ENCODE measurements at regions not wholly inside any gene's neighbourhood (a gene's known extent, or its start where the extent isn't known, plus 50 kb on each side); places are given as distances from the start of the nearest gene placed in this dataset.
"Not testable (repeated sequence)": the region's sequence is repeated elsewhere in the genome, so short reads cannot be mapped to it uniquely, and the experiment has no call there.

DNA sequence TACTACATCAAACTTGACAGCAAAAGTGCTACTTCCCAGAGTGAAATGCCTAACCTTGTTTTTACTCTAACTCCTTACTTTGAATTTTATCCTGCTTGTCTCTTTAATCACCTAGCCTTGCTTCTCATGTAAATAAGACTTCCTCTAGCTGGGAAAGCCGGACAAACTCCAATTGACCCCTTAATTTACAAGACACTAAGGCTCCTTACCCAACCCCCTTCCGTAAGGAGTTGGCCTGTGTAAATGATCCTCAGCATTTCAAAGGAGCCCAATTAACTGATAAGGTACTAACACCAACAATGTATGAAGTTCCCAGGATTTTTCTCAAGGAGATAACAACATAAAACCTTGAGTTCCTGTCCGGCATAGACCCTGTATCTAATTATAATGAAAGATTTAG, 1728.4 kb downstream of the BRINP3 start:
- H3K27me3 ChIP-seq (ENCODE audit: insufficient read depth, low read length); H3K27me3 Mint-ChIP-seq; H3K27ac ChIP-seq (ENCODE audit: low read depth, low read length); H3K9me3 ChIP-seq (ENCODE audit: control insufficient read depth in 1 of 2, low read length in 2 of 2); H3K4me1 Mint-ChIP-seq; DNase-seq; CTCF ChIA-PET (ENCODE audit: partially characterized antibody); H3K36me3 Mint-ChIP-seq; H3K4me1 ChIP-seq (ENCODE audit: insufficient read depth, low read length); H3K4me3 ChIP-seq (ENCODE audit: low read length in 2 of 2); H3K4me3 Mint-ChIP-seq; H3K27ac Mint-ChIP-seq; H3K36me3 ChIP-seq (ENCODE audit: insufficient read depth, low read length); intact Hi-C loops (cut with micrococcal nuclease); POLR2A ChIA-PET (ENCODE audit: partially characterized antibody): not testable (repeated sequence)
- H3K9me3 Mint-ChIP-seq, result peaks cover 0 to 22% (median 5%) of the 10 kb centered on the region in 8 donors

DNA sequence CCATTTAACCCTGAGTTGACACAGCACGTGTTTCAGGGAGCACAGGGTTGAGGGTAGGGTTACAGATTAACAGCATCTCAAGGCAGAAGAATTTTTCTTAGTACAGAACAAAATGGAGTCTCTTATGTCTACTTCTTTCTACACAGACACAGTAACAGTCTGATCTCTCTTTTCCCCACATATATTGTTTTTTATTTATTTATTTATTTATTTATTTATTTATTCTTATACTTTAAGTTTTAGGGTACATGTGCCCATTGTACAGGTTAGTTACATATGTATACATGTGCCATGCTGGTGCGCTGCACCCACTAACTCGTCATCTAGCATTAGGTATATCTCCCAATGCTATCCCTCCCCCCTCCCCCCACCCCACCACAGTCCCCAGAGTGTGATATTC, 1725.6 kb downstream of the BRINP3 start:
- not testable (repeated sequence) for H3K4me3 Mint-ChIP-seq

GRCh38 chr1:188757747-188758146, 1719.9 kb downstream of the BRINP3 start:
- H3K27me3 Mint-ChIP-seq; H3K27me3 ChIP-seq (ENCODE audit: insufficient read depth, low read length); H3K4me1 Mint-ChIP-seq; H3K27ac ChIP-seq (ENCODE audit: low read depth, low read length); intact Hi-C loops (cut with micrococcal nuclease); CTCF ChIA-PET (ENCODE audit: partially characterized antibody); H3K27ac Mint-ChIP-seq; H3K9me3 ChIP-seq (ENCODE audit: control insufficient read depth in 1 of 2, low read length in 2 of 2); H3K4me3 ChIP-seq (ENCODE audit: low read length in 2 of 2); H3K4me1 ChIP-seq (ENCODE audit: insufficient read depth, low read length); H3K36me3 Mint-ChIP-seq; DNase-seq; POLR2A ChIA-PET (ENCODE audit: partially characterized antibody); H3K4me3 Mint-ChIP-seq; H3K36me3 ChIP-seq (ENCODE audit: insufficient read depth, low read length): not testable (repeated sequence)
- H3K9me3 Mint-ChIP-seq, result peaks cover 0 to 13% (median 1%) of the 10 kb centered on the region in 8 donors

More for the DNA sequence above, 1725.6 kb downstream of the BRINP3 start:
- DNase-seq; H3K27me3 ChIP-seq (ENCODE audit: insufficient read depth, low read length); H3K36me3 ChIP-seq (ENCODE audit: insufficient read depth, low read length); H3K27ac Mint-ChIP-seq; H3K4me1 Mint-ChIP-seq; H3K36me3 Mint-ChIP-seq; intact Hi-C loops (cut with micrococcal nuclease); H3K4me1 ChIP-seq (ENCODE audit: insufficient read depth, low read length); H3K27me3 Mint-ChIP-seq; POLR2A ChIA-PET (ENCODE audit: partially characterized antibody); H3K4me3 ChIP-seq (ENCODE audit: low read length in 2 of 2); H3K27ac ChIP-seq (ENCODE audit: low read depth, low read length); CTCF ChIA-PET (ENCODE audit: partially characterized antibody); H3K9me3 ChIP-seq (ENCODE audit: control insufficient read depth in 1 of 2, low read length in 2 of 2): not testable (repeated sequence)
- peaks cover 0 to 17% (median 5%) of the 10 kb centered on the region in 8 donors for H3K9me3 Mint-ChIP-seq

DNA sequence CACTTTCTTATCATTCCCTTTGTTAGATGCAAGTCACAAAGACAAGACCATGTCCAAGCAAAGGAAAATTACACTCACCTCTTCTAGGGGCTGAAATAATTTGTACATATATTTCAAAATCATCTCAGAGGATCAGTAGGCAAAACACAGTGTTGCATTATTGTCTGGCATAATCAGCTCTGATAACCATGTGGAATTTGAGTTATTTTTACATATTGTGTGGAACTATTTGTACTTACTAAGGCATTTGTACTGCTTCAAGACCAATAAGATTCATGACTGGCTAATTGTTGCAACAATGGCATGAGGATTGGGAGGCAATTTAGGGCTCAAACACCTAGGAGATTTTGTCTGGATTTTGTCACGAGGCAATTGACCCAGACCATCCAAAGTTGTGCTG, 1716.4 kb downstream of the BRINP3 start:
- H3K36me3 ChIP-seq (ENCODE audit: insufficient read depth, low read length), result no peaks in the 10 kb centered on the region
- Mint-ChIP-seq H3K36me3 (no peaks in the 10 kb centered on the region), H3K4me1 (no peaks in the 10 kb centered on the region), H3K27ac (no peak overlapping the region), H3K9me3 (peaks cover 0 to 13% (median 3%) of the 10 kb centered on the region in 8 donors), H3K27me3 (no peaks in the 10 kb centered on the region), H3K4me3 (no peak overlapping the region)
- no peak for DNase-seq
- no peaks in the 10 kb centered on the region for H3K4me1 ChIP-seq (ENCODE audit: insufficient read depth, low read length)
- H3K27ac ChIP-seq (ENCODE audit: low read depth, low read length), result no peak overlapping the region
- ChIA-PET POLR2A (ENCODE audit: partially characterized antibody) (no interaction called here), CTCF (ENCODE audit: partially characterized antibody) (no interaction called here)
- no peaks in the 10 kb centered on the region for H3K27me3 ChIP-seq (ENCODE audit: insufficient read depth, low read length)
- intact Hi-C loops (cut with micrococcal nuclease), result no loop called here
- H3K9me3 ChIP-seq (ENCODE audit: control insufficient read depth in 1 of 2, low read length in 2 of 2), result no peaks in the 10 kb centered on the region
- H3K4me3 ChIP-seq (ENCODE audit: low read length in 2 of 2), result no peak overlapping the region

GRCh38 chr1:188762166-188762743, 1715.4 kb downstream of the BRINP3 start:
- Histone ChIP-seq H3K27me3 (ENCODE audit: insufficient read depth, low read length) (no peaks in the 10 kb centered on the region), H3K36me3 (ENCODE audit: insufficient read depth, low read length) (no peaks in the 10 kb centered on the region), H3K27ac (ENCODE audit: low read depth, low read length) (no peak overlapping the region), H3K4me3 (ENCODE audit: low read length in 2 of 2) (no peak overlapping the region), H3K9me3 (ENCODE audit: control insufficient read depth in 1 of 2, low read length in 2 of 2) (no peaks in the 10 kb centered on the region), H3K4me1 (ENCODE audit: insufficient read depth, low read length) (no peaks in the 10 kb centered on the region)
- no peak overlapping the region for H3K4me3 Mint-ChIP-seq
- H3K27ac Mint-ChIP-seq, result no peak overlapping the region
- ChIA-PET POLR2A (ENCODE audit: partially characterized antibody) (no interaction called here), CTCF (ENCODE audit: partially characterized antibody) (no interaction called here)
- H3K4me1 Mint-ChIP-seq, result no peaks in the 10 kb centered on the region
- H3K27me3 Mint-ChIP-seq, result no peaks in the 10 kb centered on the region
- peaks cover 0 to 13% (median 4%) of the 10 kb centered on the region in 8 donors for H3K9me3 Mint-ChIP-seq
- intact Hi-C loops (cut with micrococcal nuclease), result no loop called here
- no peak for DNase-seq
- H3K36me3 Mint-ChIP-seq, result no peaks in the 10 kb centered on the region

- CTCF ChIA-PET (ENCODE audit: partially characterized antibody), result no interaction called here
- Mint-ChIP-seq H3K9me3 (peaks cover 0 to 13% (median 4%) of the 10 kb centered on the region in 8 donors), H3K4me3 (no peak overlapping the region), H3K36me3 (no peaks in the 10 kb centered on the region), H3K4me1 (no peaks in the 10 kb centered on the region), H3K27ac (no peak overlapping the region), H3K27me3 (no peaks in the 10 kb centered on the region)
- no peak overlapping the region for H3K27ac ChIP-seq (ENCODE audit: low read depth, low read length)
- no peak for DNase-seq
- H3K27me3 ChIP-seq (ENCODE audit: insufficient read depth, low read length), result no peaks in the 10 kb centered on the region
- intact Hi-C loops (cut with micrococcal nuclease), result no loop called here
- no peaks in the 10 kb centered on the region for H3K9me3 ChIP-seq (ENCODE audit: control insufficient read depth in 1 of 2, low read length in 2 of 2)
- H3K36me3 ChIP-seq (ENCODE audit: insufficient read depth, low read length), result no peaks in the 10 kb centered on the region
- H3K4me3 ChIP-seq (ENCODE audit: low read length in 2 of 2), result no peak overlapping the region
- no peaks in the 10 kb centered on the region for H3K4me1 ChIP-seq (ENCODE audit: insufficient read depth, low read length)
- POLR2A ChIA-PET (ENCODE audit: partially characterized antibody), result no interaction called here
Observed at GRCh38 chr1:188763541-188763940, 1714.1 kb downstream of the BRINP3 start.

- ChIA-PET POLR2A (ENCODE audit: partially characterized antibody) (no interaction called here), CTCF (ENCODE audit: partially characterized antibody) (no interaction called here)
- Mint-ChIP-seq H3K36me3 (no peaks in the 10 kb centered on the region), H3K9me3 (peaks cover 3 to 23% (median 19%) of the 10 kb centered on the region in 8 donors), H3K27ac (no peak overlapping the region), H3K4me3 (no peak overlapping the region), H3K4me1 (no peaks in the 10 kb centered on the region), H3K27me3 (no peaks in the 10 kb centered on the region)
- Histone ChIP-seq H3K27ac (ENCODE audit: low read depth, low read length) (no peak overlapping the region), H3K4me3 (ENCODE audit: low read length in 2 of 2) (no peak overlapping the region), H3K4me1 (ENCODE audit: insufficient read depth, low read length) (no peaks in the 10 kb centered on the region), H3K27me3 (ENCODE audit: insufficient read depth, low read length) (no peaks in the 10 kb centered on the region), H3K9me3 (ENCODE audit: control insufficient read depth in 1 of 2, low read length in 2 of 2) (no peaks in the 10 kb centered on the region), H3K36me3 (ENCODE audit: insufficient read depth, low read length) (no peaks in the 10 kb centered on the region)
- no peak for DNase-seq
- intact Hi-C loops (cut with micrococcal nuclease), result no loop called here
Observed at GRCh38 chr1:188769181-188769580, 1708.5 kb downstream of the BRINP3 start.

GRCh38 chr1:188769936-188770335, 1707.7 kb downstream of the BRINP3 start:
- H3K36me3 Mint-ChIP-seq, result no peaks in the 10 kb centered on the region
- H3K27me3 ChIP-seq (ENCODE audit: insufficient read depth, low read length), result no peaks in the 10 kb centered on the region
- ChIA-PET CTCF (ENCODE audit: partially characterized antibody) (no interaction called here), POLR2A (ENCODE audit: partially characterized antibody) (no interaction called here)
- no peak overlapping the region for H3K27ac ChIP-seq (ENCODE audit: low read depth, low read length)
- no peaks in the 10 kb centered on the region for H3K4me1 ChIP-seq (ENCODE audit: insufficient read depth, low read length)
- no peaks in the 10 kb centered on the region for H3K27me3 Mint-ChIP-seq
- no peak for DNase-seq
- H3K4me1 Mint-ChIP-seq, result no peaks in the 10 kb centered on the region
- no peak overlapping the region for H3K27ac Mint-ChIP-seq
- H3K9me3 ChIP-seq (ENCODE audit: control insufficient read depth in 1 of 2, low read length in 2 of 2), result no peaks in the 10 kb centered on the region
- H3K9me3 Mint-ChIP-seq, result peaks cover 3 to 23% (median 17%) of the 10 kb centered on the region in 8 donors
- intact Hi-C loops (cut with micrococcal nuclease), result no loop called here
- H3K36me3 ChIP-seq (ENCODE audit: insufficient read depth, low read length), result no peaks in the 10 kb centered on the region
- H3K4me3 Mint-ChIP-seq, result peak overlapping the region in 1 of 8 donors; percentile 52
- no peak overlapping the region for H3K4me3 ChIP-seq (ENCODE audit: low read length in 2 of 2)
